ENCODE measurements at regions not wholly inside any gene's neighbourhood (a gene's known extent, or its start where the extent isn't known, plus 50 kb on each side); places are given as distances from the start of the nearest gene placed in this dataset.

DNA sequence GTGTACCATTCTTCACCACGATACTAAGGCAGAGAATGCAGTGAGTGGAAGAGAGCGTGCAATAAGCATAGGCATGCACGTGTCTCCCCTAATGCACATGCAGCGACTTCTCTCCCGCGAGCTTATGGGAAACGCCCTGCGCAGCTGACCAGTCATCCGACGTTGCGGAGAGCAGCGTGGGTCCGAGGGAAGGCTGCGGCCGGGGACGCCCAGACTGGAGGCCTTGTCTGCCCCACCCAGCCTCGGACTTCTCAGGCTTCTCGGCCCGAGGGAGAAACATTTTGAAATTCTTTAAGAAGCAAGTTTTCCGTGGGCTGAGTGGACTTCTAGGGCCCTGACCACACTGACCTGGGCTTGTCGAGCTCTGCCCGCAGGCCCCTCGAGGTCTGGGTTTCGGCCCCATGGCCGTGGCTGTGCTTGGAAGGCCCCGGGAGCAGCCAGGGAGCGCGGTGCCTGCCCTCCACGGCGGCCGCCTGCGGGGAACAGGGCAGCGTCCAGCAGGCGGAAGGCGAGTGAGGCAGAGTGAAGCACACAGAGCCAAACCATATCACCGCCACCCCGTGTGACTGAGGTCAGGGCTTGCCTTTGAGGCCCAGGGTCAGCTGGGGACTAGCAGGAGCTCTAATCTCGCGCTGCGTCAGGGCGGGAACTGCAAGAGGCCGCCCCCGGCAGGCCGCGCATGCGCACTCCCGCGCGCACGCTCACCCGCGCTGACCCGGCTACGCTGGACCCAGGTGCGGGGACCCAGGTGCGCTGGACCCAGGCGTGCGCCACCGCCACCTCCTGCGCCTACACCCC lies 60.0 kb upstream of the IRX1 start:
- TF ChIP-seq, protein P1, sequence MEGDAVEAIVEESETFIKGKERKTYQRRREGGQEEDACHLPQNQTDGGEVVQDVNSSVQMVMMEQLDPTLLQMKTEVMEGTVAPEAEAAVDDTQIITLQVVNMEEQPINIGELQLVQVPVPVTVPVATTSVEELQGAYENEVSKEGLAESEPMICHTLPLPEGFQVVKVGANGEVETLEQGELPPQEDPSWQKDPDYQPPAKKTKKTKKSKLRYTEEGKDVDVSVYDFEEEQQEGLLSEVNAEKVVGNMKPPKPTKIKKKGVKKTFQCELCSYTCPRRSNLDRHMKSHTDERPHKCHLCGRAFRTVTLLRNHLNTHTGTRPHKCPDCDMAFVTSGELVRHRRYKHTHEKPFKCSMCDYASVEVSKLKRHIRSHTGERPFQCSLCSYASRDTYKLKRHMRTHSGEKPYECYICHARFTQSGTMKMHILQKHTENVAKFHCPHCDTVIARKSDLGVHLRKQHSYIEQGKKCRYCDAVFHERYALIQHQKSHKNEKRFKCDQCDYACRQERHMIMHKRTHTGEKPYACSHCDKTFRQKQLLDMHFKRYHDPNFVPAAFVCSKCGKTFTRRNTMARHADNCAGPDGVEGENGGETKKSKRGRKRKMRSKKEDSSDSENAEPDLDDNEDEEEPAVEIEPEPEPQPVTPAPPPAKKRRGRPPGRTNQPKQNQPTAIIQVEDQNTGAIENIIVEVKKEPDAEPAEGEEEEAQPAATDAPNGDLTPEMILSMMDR (conservative IDR thresholded peaks at IDR 0.05 in 1 of 2, IDR thresholded peaks at IDR 0.05 in 1 of 2; ENCODE audit: low read depth in 1 of 2, low read length in 2 of 2): no peak
- no peak for TF ChIP-seq EZH2 (IDR thresholded peaks at IDR 0.05; ENCODE audit: low read length, missing control alignments)
